ENCODE measurements at regions not wholly inside any gene's neighbourhood (a gene's known extent, or its start where the extent isn't known, plus 50 kb on each side); places are given as distances from the start of the nearest gene placed in this dataset.

GRCh38 chr5:26014206-26014605, 1024.2 kb downstream of the CDH9 start:
- no peak for TF ChIP-seq YY1 (IDR thresholded peaks at IDR 0.05; ENCODE audit: insufficient read depth, insufficient read length)
- no peak for TF ChIP-seq SUZ12 (IDR thresholded peaks at IDR 0.05; ENCODE audit: extremely low read depth, insufficient read depth, insufficient read length)
- no peak for TF ChIP-seq ZNF274 (IDR thresholded peaks at IDR 0.05; ENCODE audit: low read depth, low read length)

All from NT2/D1 (cell line).